Smooth muscle cell (in vitro differentiated cells): ENCODE measurements at regions not wholly inside any gene's neighbourhood (a gene's known extent, or its start where the extent isn't known, plus 50 kb on each side); places are given as distances from the start of the nearest gene placed in this dataset.

Experiments used
- DNase-seq: peaks from one replicate; lab custom pipeline; 2025; ENCODE audit not compliant: unreplicated experiment; lab: John Stamatoyannopoulos, UW
- H2AFZ ChIP-seq: fragments of 200-600 bp; sonication (generic); 2 replicates; pipeline ENCODE4 v1.6.0; 2016; ENCODE audit warnings: antibody characterized with exemption, low read depth, mild to moderate bottlenecking
- H3F3A ChIP-seq: fragments of 200-600 bp; sonication (generic); 2 replicates; pipeline ENCODE4 v1.6.0; 2017; ENCODE audit warnings: antibody characterized with exemption, low read depth
- H3K27ac ChIP-seq: fragments of 200-600 bp; sonication (generic); 2 replicates; pipeline ENCODE4 v1.5.1; 2016; ENCODE audit warnings: low read depth, mild to moderate bottlenecking
- H3K27me3 ChIP-seq: fragments of 200-600 bp; sonication (generic); 2 replicates; pipeline ENCODE4 v1.6.1; 2016; ENCODE audit warnings: low read depth, mild to moderate bottlenecking
- H3K36me3 ChIP-seq: fragments of 200-600 bp; sonication (generic); 2 replicates; pipeline ENCODE4 v1.5.1; 2016; ENCODE audit warnings: low read depth
- H3K4me1 ChIP-seq: fragments of 200-600 bp; sonication (generic); 2 replicates; pipeline ENCODE4 v1.5.1; 2016; ENCODE audit warnings: low read depth
- H3K4me2 ChIP-seq: fragments of 200-600 bp; sonication (generic); 2 replicates; pipeline ENCODE4 v1.6.0; 2016; ENCODE audit warnings: mild to moderate bottlenecking
- H3K4me3 ChIP-seq: fragments of 200-600 bp; sonication (generic); 2 replicates; pipeline ENCODE4 v1.5.1; 2016; ENCODE audit warnings: mild to moderate bottlenecking
- H3K79me2 ChIP-seq: fragments of 200-600 bp; sonication (generic); 2 replicates; pipeline ENCODE4 v1.6.0; 2016; ENCODE audit warnings: low read depth, mild to moderate bottlenecking
- H3K9ac ChIP-seq: fragments of 200-600 bp; sonication (generic); 2 replicates; pipeline ENCODE4 v1.6.0; 2016; ENCODE audit warnings: low read depth
- H3K9me3 ChIP-seq: fragments of 200-600 bp; sonication (generic); replicated peaks from 2 replicates; pipeline ENCODE4 v1.5.1; 2016; ENCODE audit warnings: low read depth
- H4K20me1 ChIP-seq: fragments of 200-600 bp; sonication (generic); 2 replicates; pipeline ENCODE4 v1.6.0; 2016; ENCODE audit warnings: low read depth
- CTCF ChIP-seq: fragments of 200-600 bp; sonication (generic); IDR thresholded peaks from 2 replicates; pipeline ENCODE4 v1.5.1; 2017; ENCODE audit warnings: borderline replicate concordance, mild to moderate bottlenecking, antibody characterized with exemption; ENCODE audit not compliant: insufficient read depth, poor library complexity, severe bottlenecking
- WGBS: methylation state at CpG from one replicate; pipeline ENCODE4 v1.1.7; 2016; ENCODE audit warnings: low lambda C conversion rate; 5-methylcytosine and 5-hydroxymethylcytosine counted together

GRCh38 chr2:174015428-174015827 lies 50.3 kb upstream of the SP3 start:
- H3K4me3 ChIP-seq = no peak overlapping the region
- peaks cover 11% of the 10 kb centered on the region for H3K4me1 ChIP-seq
- no peaks in the 10 kb centered on the region for H3K36me3 ChIP-seq
- peaks cover 6% of the 10 kb centered on the region for H3F3A ChIP-seq
- H3K4me2 ChIP-seq = no peak overlapping the region
- H2AFZ ChIP-seq = no peak overlapping the region
- no peak for TF ChIP-seq CTCF
- H3K79me2 ChIP-seq = no peaks in the 10 kb centered on the region
- H3K9ac ChIP-seq = no peak overlapping the region
- 90% methylated on average over 2 of the region's 2 CpGs for WGBS
- no peak for DNase-seq
- H3K27ac ChIP-seq = no peak overlapping the region
- H3K9me3 ChIP-seq = no peaks in the 10 kb centered on the region
- no peaks in the 10 kb centered on the region for H4K20me1 ChIP-seq
- no peaks in the 10 kb centered on the region for H3K27me3 ChIP-seq
